ENCODE measurements at regions not wholly inside any gene's neighbourhood (a gene's known extent, or its start where the extent isn't known, plus 50 kb on each side); places are given as distances from the start of the nearest gene placed in this dataset.
"Not testable (repeated sequence)": the region's sequence is repeated elsewhere in the genome, so short reads cannot be mapped to it uniquely, and the experiment has no call there.

DNA sequence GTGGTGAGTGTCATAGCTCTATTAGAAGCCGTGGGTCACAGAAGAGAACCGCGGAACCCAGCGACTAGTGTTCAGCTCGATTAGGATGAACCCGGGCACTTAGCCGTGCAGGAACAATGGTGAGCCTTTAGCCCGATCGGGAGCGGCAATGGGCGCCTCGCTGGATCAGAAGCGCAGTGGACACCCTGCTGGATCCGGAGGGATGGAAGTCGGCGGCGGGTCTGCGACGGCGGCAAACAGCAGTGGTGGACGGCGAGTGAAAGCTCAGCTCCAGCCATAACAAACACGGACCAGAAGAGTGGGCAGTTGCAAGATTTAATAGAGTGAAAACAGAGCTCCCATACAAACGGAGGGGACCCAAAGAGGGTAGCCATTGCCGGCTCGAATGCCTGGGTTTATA is 72.7 kb upstream of the EN2 start:
- TF ChIP-seq POLR2AphosphoS5 (IDR thresholded peaks at IDR 0.05; ENCODE audit: low read depth, low read length); TAF1 (IDR thresholded peaks at IDR 0.05; ENCODE audit: low read depth, low read length); PAX5 (IDR thresholded peaks at IDR 0.05; ENCODE audit: insufficient read depth, low read length, severe bottlenecking); POLR2A (IDR thresholded peaks at IDR 0.05; ENCODE audit: low read depth, low read length): not testable (repeated sequence)
